Neuronal stem cell (in vitro differentiated cells): ENCODE measurements at regions not wholly inside any gene's neighbourhood (a gene's known extent, or its start where the extent isn't known, plus 50 kb on each side); places are given as distances from the start of the nearest gene placed in this dataset.

ENCODE experiments used
- DNase-seq: peaks from one replicate; pipeline ENCODE4 v3.0.0-alpha.2; 2013; ENCODE audit warnings: low spot score
- H2AFZ ChIP-seq: one replicate; pipeline ENCODE4 v1.6.1; 2013; ENCODE audit warnings: mild to moderate bottlenecking, low read length, inconsistent platforms
- H2AK5ac ChIP-seq: 2 replicates; pipeline ENCODE4 v1.6.1; 2013; ENCODE audit warnings: low read depth, mild to moderate bottlenecking, inconsistent platforms, low read length, moderate library complexity, mixed read lengths
- H2BK120ac ChIP-seq: 2 replicates; pipeline ENCODE4 v1.6.1; 2013; ENCODE audit warnings: low read depth, mild to moderate bottlenecking, inconsistent platforms, low read length, moderate library complexity, mixed read lengths
- H2BK12ac ChIP-seq: one replicate; pipeline ENCODE4 v1.6.1; 2013; ENCODE audit warnings: low read length, inconsistent platforms
- H2BK15ac ChIP-seq: 2 replicates; pipeline ENCODE4 v1.6.1; 2013; ENCODE audit warnings: mild to moderate bottlenecking, low read length, inconsistent platforms, mixed read lengths
- H2BK5ac ChIP-seq: one replicate; pipeline ENCODE4 v1.6.1; 2013; ENCODE audit warnings: inconsistent platforms, mild to moderate bottlenecking, low read length, moderate library complexity
- H3K14ac ChIP-seq: one replicate; pipeline ENCODE4 v1.6.1; 2013; ENCODE audit warnings: low read length, inconsistent platforms
- H3K18ac ChIP-seq: 2 replicates; pipeline ENCODE4 v1.6.1; 2013; ENCODE audit warnings: low read length, inconsistent platforms
- H3K23ac ChIP-seq: 2 replicates; pipeline ENCODE4 v1.6.1; 2013; ENCODE audit warnings: low read depth, mild to moderate bottlenecking, mixed read lengths, low read length, inconsistent platforms; ENCODE audit not compliant: poor library complexity
- H3K27ac ChIP-seq: replicated peaks from 3 replicates; pipeline ENCODE4 v1.5.1; 2013; ENCODE audit warnings: low read length, inconsistent platforms
- H3K27me3 ChIP-seq, 3 experiments: 2 replicates each; pipeline ENCODE4 v1.6.1; 2013; ENCODE audit warnings: low read length in 3 of 3, mild to moderate bottlenecking in 2 of 3, inconsistent platforms in 1 of 3, low read depth in 1 of 3, mixed read lengths in 1 of 3, moderate library complexity in 1 of 3; ENCODE audit not compliant: control insufficient read depth in 3 of 3, insufficient read depth in 3 of 3
- H3K36me3 ChIP-seq, 2 donors: replicated peaks in 1 of 2; 2 replicates each; pipeline ENCODE4 v1.6.1; 2013; ENCODE audit warnings: low read length in 2 of 2; ENCODE audit not compliant: control insufficient read depth in 2 of 2, insufficient read depth in 2 of 2
- H3K4ac ChIP-seq: 2 replicates; pipeline ENCODE4 v1.6.1; 2013; ENCODE audit warnings: inconsistent platforms, mild to moderate bottlenecking, low read length, moderate library complexity
- H3K4me1 ChIP-seq, 2 donors: 1 replicate in 1 of 2; 2 replicates in 1 of 2; pipeline ENCODE4 v1.6.1; 2013; ENCODE audit warnings: low read length in 2 of 2, low read depth in 1 of 2; ENCODE audit not compliant: control insufficient read depth in 2 of 2, insufficient read depth in 1 of 2
- H3K4me2 ChIP-seq: one replicate; pipeline ENCODE4 v1.6.1; 2013; ENCODE audit warnings: mild to moderate bottlenecking, low read length, inconsistent platforms; ENCODE audit not compliant: insufficient read depth, poor library complexity, severe bottlenecking
- H3K4me3 ChIP-seq, 2 donors: 2 replicates each; pipeline ENCODE4 v1.5.1; 2013; ENCODE audit warnings: low read length in 2 of 2, mild to moderate bottlenecking in 2 of 2, inconsistent platforms in 1 of 2, moderate library complexity in 1 of 2
- H3K79me1 ChIP-seq: one replicate; pipeline ENCODE4 v1.6.1; 2013; ENCODE audit warnings: low read depth, mild to moderate bottlenecking, inconsistent platforms, low read length, moderate library complexity
- H3K9ac ChIP-seq: one replicate; pipeline ENCODE4 v1.6.1; 2013; ENCODE audit warnings: mild to moderate bottlenecking, low read depth, low read length, inconsistent platforms; ENCODE audit not compliant: poor library complexity
- H3K9me3 ChIP-seq, 2 donors: replicated peaks in 1 of 2; 2 replicates each; pipeline versions ENCODE3 to v1.6.1; 2013; ENCODE audit warnings: low read length in 2 of 2, mild to moderate bottlenecking in 2 of 2, inconsistent platforms in 1 of 2, low read depth in 1 of 2, mixed read lengths in 1 of 2, moderate library complexity in 1 of 2; ENCODE audit not compliant: control insufficient read depth in 2 of 2, insufficient read depth in 1 of 2
- H4K8ac ChIP-seq: one replicate; pipeline ENCODE4 v1.6.1; 2013; ENCODE audit warnings: low read depth, mild to moderate bottlenecking, inconsistent platforms, low read length, moderate library complexity
- H4K91ac ChIP-seq: one replicate; pipeline ENCODE4 v1.6.1; 2013; ENCODE audit warnings: low read length, low read depth, mild to moderate bottlenecking, inconsistent platforms; ENCODE audit not compliant: poor library complexity
- WGBS, 2 donors: extraction: QIAGEN DNeasy Blood & Tissue Kit; methylation state at CpG; one replicate each; pipeline ENCODE4 v1.1.7; 2013; ENCODE audit warnings: missing lambda C conversion rate in 2 of 2, mixed read lengths in 1 of 2; ENCODE audit not compliant: insufficient read length in 2 of 2, insufficient replicate concordance in 1 of 2; ENCODE audit errors: extremely low coverage in 2 of 2; 5-methylcytosine and 5-hydroxymethylcytosine counted together

DNA sequence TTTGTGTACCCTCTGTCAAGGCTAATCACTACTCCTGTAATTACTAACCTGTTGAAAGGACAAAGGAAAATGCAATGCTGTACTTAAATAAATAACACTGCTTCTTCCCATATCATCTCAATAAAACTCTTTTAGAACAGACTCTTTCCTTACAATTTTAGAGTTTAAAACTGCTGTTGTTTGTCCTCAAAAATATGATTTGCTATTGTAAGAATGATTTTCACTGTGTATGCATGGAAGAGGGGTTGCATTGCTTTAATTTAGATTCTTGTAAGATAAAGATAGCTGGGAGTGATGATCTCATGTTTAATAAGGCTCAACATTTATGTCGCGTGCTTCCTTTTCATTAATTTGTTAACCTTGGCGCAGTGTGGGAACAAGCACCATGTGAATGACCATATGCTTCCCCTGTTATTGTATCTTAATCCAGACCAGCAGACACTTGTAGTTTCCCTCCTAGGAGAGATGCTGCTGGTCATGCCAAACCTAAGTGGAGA, 89.8 kb upstream of the ATXN1 start:
- no peak overlapping the region for H3K9ac ChIP-seq
- H2BK15ac ChIP-seq = no peak overlapping the region
- H3K18ac ChIP-seq = no peak overlapping the region
- H4K91ac ChIP-seq = no peak overlapping the region
- H3K4me2 ChIP-seq = no peak overlapping the region
- no peak overlapping the region for H3K14ac ChIP-seq
- no peak overlapping the region for H3K27ac ChIP-seq
- H3K27me3 ChIP-seq = no peaks in the 10 kb centered on the region
- no peak overlapping the region for H2BK120ac ChIP-seq
- H2AK5ac ChIP-seq = no peak overlapping the region
- no peaks in the 10 kb centered on the region for H3K79me1 ChIP-seq
- no peak overlapping the region for H3K4me3 ChIP-seq
- WGBS, 2 donors = no CpG with 5 or more reads among the region's 3 CpGs
- no peaks in the 10 kb centered on the region for H3K36me3 ChIP-seq
- no peak overlapping the region for H2BK5ac ChIP-seq
- no peak for DNase-seq
- H2AFZ ChIP-seq = no peak overlapping the region
- no peak overlapping the region for H3K4ac ChIP-seq
- peaks cover 0 to 9% of the 10 kb centered on the region in 2 donors for H3K4me1 ChIP-seq
- no peak overlapping the region for H4K8ac ChIP-seq
- no peak overlapping the region for H3K23ac ChIP-seq
- H2BK12ac ChIP-seq = no peak overlapping the region
- no peaks in the 10 kb centered on the region for H3K9me3 ChIP-seq

DNA sequence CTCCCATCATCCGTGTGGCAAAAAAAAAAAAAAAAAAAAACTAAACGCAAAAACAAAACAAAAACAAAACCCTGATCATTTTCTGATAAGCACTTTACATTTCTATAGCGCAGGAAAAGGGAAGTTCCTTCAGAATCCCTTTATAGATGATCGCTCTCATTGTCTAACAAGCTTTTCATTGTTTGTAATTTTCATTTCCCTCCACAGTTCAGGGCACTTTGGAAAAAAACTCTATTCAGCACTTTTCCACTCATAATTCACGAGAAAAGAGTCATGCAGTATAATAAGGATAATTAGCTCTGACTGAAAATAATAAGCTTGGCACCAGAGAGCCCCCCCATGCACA, 89.4 kb upstream of the ATXN1 start:
- no peak overlapping the region for H3K14ac ChIP-seq
- H3K36me3 ChIP-seq = no peaks in the 10 kb centered on the region
- no peak overlapping the region for H4K91ac ChIP-seq
- H3K27ac ChIP-seq = no peak overlapping the region
- H3K9me3 ChIP-seq = no peaks in the 10 kb centered on the region
- H3K9ac ChIP-seq = no peak overlapping the region
- no peak overlapping the region for H3K4ac ChIP-seq
- no peak overlapping the region for H2BK120ac ChIP-seq
- H3K79me1 ChIP-seq = no peaks in the 10 kb centered on the region
- H3K4me1 ChIP-seq = peaks cover 0 to 9% of the 10 kb centered on the region in 2 donors
- no peak overlapping the region for H4K8ac ChIP-seq
- DNase-seq = no peak
- no peak overlapping the region for H2BK12ac ChIP-seq
- H3K4me3 ChIP-seq = no peak overlapping the region
- no peak overlapping the region for H2BK15ac ChIP-seq
- H3K27me3 ChIP-seq = no peaks in the 10 kb centered on the region
- no peak overlapping the region for H2AFZ ChIP-seq
- H2AK5ac ChIP-seq = no peak overlapping the region
- H2BK5ac ChIP-seq = no peak overlapping the region
- H3K4me2 ChIP-seq = no peak overlapping the region
- no CpG with 5 or more reads among the region's 5 CpGs for WGBS, 2 donors
- no peak overlapping the region for H3K18ac ChIP-seq
- no peak overlapping the region for H3K23ac ChIP-seq

DNA sequence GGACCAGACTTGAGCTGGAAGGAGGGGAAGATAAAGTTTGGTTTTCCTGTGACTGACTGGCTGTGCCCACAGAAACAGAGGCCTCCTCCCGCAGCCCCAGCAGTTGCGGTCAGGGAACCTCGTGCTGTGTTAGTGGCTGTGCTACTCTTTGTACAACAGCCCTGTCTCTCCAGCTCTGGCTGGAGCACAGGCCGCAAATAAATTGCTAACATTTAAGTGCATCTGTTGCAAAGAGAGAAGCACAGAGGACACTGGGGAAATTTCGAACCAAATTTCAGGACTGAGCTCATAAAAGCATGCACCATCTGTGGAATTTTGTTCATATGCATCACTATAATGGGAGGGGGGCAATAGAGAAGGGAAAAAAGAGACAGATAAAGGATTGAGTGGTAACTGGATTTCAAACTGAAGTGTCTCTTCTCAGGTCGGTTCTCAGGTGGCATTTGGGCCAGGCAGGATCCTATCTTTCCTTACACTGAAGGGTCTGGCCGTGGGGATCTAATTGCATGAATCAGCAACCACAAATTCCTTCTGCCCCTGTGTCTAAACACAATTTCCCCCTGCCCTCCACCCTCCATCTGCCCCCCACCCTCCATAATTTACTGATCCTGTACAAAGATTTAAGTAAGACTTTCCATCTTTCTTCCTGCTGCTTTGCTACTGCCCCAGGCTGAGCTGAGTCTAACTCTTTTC, 88.9 kb upstream of the ATXN1 start:
- H3K36me3 ChIP-seq = no peaks in the 10 kb centered on the region
- no peak overlapping the region for H3K9ac ChIP-seq
- no peak overlapping the region for H2AK5ac ChIP-seq
- H3K4me2 ChIP-seq = no peak overlapping the region
- H3K4ac ChIP-seq = no peak overlapping the region
- H2BK15ac ChIP-seq = no peak overlapping the region
- no peak overlapping the region for H2AFZ ChIP-seq
- no peak overlapping the region for H3K23ac ChIP-seq
- no peak overlapping the region for H3K4me3 ChIP-seq
- H3K79me1 ChIP-seq = no peaks in the 10 kb centered on the region
- H3K18ac ChIP-seq = no peak overlapping the region
- H2BK5ac ChIP-seq = peak overlapping the region; percentile 30
- H3K9me3 ChIP-seq = no peaks in the 10 kb centered on the region
- peak overlapping the region; percentile 46 for H3K27ac ChIP-seq
- H2BK12ac ChIP-seq = no peak overlapping the region
- H2BK120ac ChIP-seq = no peak overlapping the region
- H3K27me3 ChIP-seq = no peaks in the 10 kb centered on the region
- DNase-seq = no peak
- no peak overlapping the region for H4K8ac ChIP-seq
- no peak overlapping the region for H3K14ac ChIP-seq
- no CpG with 5 or more reads among the region's 7 CpGs for WGBS, 2 donors
- H4K91ac ChIP-seq = no peak overlapping the region
- H3K4me1 ChIP-seq = peaks cover 0 to 9% of the 10 kb centered on the region in 2 donors

DNA sequence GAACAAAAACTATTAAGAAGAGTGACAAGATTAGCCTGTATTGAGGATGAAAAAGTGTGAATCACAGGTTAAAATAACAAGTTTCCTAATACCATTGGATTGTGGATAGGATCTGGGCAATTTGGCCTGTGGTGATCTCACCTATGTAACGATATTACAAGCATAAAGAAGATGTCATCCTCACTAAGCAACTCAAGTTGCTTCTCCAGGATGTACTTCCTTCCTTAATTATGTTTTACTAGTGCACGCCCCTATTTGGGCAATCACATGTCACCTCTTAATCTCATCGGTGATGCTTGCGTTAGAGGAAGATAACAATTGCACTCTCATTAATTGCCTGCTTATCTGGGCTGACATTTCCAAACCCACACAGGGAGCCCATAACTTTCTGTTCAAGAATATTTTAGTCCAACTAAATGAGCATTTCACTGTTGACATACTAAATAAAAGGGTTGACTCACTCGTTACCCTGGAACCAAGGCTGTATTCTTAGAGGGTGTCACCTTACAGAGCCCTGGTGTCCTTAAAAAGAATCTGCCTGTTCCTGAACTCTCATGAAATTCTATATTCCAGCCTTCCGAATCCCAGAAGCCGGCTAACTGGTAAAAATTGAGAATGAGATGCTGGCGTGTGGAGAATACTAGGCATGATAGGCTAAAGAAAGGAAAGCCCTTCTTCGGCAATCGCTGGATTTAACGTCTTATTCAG, 88.2 kb upstream of the ATXN1 start:
- Histone ChIP-seq H4K8ac (no peak overlapping the region), H3K4me3 (no peak overlapping the region), H3K9me3 (no peaks in the 10 kb centered on the region), H4K91ac (no peak overlapping the region), H3K27ac (peak overlapping the region; percentile 46), H3K79me1 (no peaks in the 10 kb centered on the region), H3K14ac (no peak overlapping the region), H2BK5ac (peak overlapping the region; percentile 30), H3K23ac (no peak overlapping the region), H2AK5ac (no peak overlapping the region), H3K4ac (no peak overlapping the region), H3K18ac (no peak overlapping the region), H2BK12ac (no peak overlapping the region), H3K4me2 (no peak overlapping the region), H3K36me3 (no peaks in the 10 kb centered on the region), H3K27me3 (no peaks in the 10 kb centered on the region), H2BK15ac (no peak overlapping the region), H2AFZ (no peak overlapping the region), H3K4me1 (peaks cover 0 to 9% of the 10 kb centered on the region in 2 donors), H2BK120ac (no peak overlapping the region), H3K9ac (no peak overlapping the region)
- no CpG with 5 or more reads among the region's 11 CpGs for WGBS, 2 donors
- no peak for DNase-seq
